IMR-90 (cell line): ENCODE measurements at regions not wholly inside any gene's neighbourhood (a gene's known extent, or its start where the extent isn't known, plus 50 kb on each side); places are given as distances from the start of the nearest gene placed in this dataset.

Source experiments
- ATAC-seq: fragments of 200-7000 bp; cut with Tn5 transposase; 2 replicates; pipeline ENCODE4 v1.9.1; 2020; ENCODE audit warnings: low read depth, mild to moderate bottlenecking, moderate library complexity
- BruUV-seq: library from RNA; stranded (reverse); fragments of 400-500 nt; replicated peaks from 2 replicates; lab custom pipeline; 2021; lab: Mats Ljungman, UMichigan
- CTCF ChIA-PET: fragments of 300-600 bp; formaldehyde crosslinking; extraction: SDS; loops from one replicate; lab custom pipeline; 2021; ENCODE audit warnings: antibody characterized with exemption; lab: Yijun Ruan, JAX
- POLR2A ChIA-PET: fragments of 300-600 bp; sonication (Branson Sonifier 250); formaldehyde crosslinking; loops from one replicate; lab custom pipeline; 2022; ENCODE audit warnings: antibody characterized with exemption; ENCODE audit not compliant: unreplicated experiment; lab: Charles Lee
- DNase-seq: peaks from one replicate; pipeline ENCODE4 v3.0.0; 2013
- H2AFZ ChIP-seq: replicated peaks from 2 replicates; pipeline ENCODE3; 2013; ENCODE audit warnings: low read length, mild to moderate bottlenecking; ENCODE audit not compliant: poor library complexity
- H2AK5ac ChIP-seq: 2 replicates; pipeline ENCODE4 v1.6.1; 2013; ENCODE audit warnings: low read depth, low read length, inconsistent platforms
- H2AK9ac ChIP-seq: replicated peaks from 2 replicates; pipeline ENCODE3; 2013; ENCODE audit warnings: mild to moderate bottlenecking, low read depth, low read length, moderate library complexity; ENCODE audit not compliant: poor library complexity
- H2BK120ac ChIP-seq: 2 replicates; pipeline ENCODE4 v1.6.1; 2013; ENCODE audit warnings: low read depth, low read length, inconsistent platforms
- H2BK15ac ChIP-seq: 3 replicates; pipeline ENCODE4 v1.6.1; 2013; ENCODE audit warnings: low read depth, low read length, inconsistent platforms
- H2BK20ac ChIP-seq: 2 replicates; pipeline ENCODE4 v1.6.1; 2013; ENCODE audit warnings: low read depth, mild to moderate bottlenecking, inconsistent platforms, low read length, moderate library complexity
- H2BK5ac ChIP-seq: 2 replicates; pipeline ENCODE4 v1.6.1; 2013; ENCODE audit warnings: mild to moderate bottlenecking, low read depth, low read length, inconsistent platforms; ENCODE audit not compliant: poor library complexity, severe bottlenecking
- H3K14ac ChIP-seq: replicated peaks from 2 replicates; pipeline ENCODE4 v1.6.1; 2013; ENCODE audit warnings: low read depth, low read length, inconsistent platforms
- H3K18ac ChIP-seq: 2 replicates; pipeline ENCODE4 v1.6.1; 2013; ENCODE audit warnings: low read depth, low read length, control low read depth
- H3K23ac ChIP-seq: 2 replicates; pipeline ENCODE4 v1.6.1; 2013; ENCODE audit warnings: low read depth, low read length, inconsistent platforms
- H3K27ac ChIP-seq: 2 replicates; pipeline ENCODE4 v1.5.1; 2013; ENCODE audit warnings: mild to moderate bottlenecking, control low read depth, low read length; ENCODE audit not compliant: insufficient read depth
- H3K27me3 ChIP-seq: 2 replicates; pipeline ENCODE4 v1.6.1; 2013; ENCODE audit warnings: low read length; ENCODE audit not compliant: control insufficient read depth, insufficient read depth
- H3K36me3 ChIP-seq: 2 replicates; pipeline ENCODE4 v1.6.1; 2013; ENCODE audit warnings: low read length, mixed read lengths; ENCODE audit not compliant: control insufficient read depth, insufficient read depth
- H3K4ac ChIP-seq: 2 replicates; pipeline ENCODE4 v1.6.1; 2013; ENCODE audit warnings: low read depth, low read length, inconsistent platforms
- H3K4me1 ChIP-seq: 2 replicates; pipeline ENCODE4 v1.6.1; 2013; ENCODE audit warnings: low read length, mixed read lengths; ENCODE audit not compliant: control insufficient read depth, insufficient read depth
- H3K4me2 ChIP-seq: 2 replicates; pipeline ENCODE4 v1.6.1; 2013; ENCODE audit warnings: low read depth, mild to moderate bottlenecking, control low read depth, low read length, moderate library complexity
- H3K4me3 ChIP-seq: 2 replicates; pipeline ENCODE4 v1.5.1; 2013; ENCODE audit warnings: low read depth, mild to moderate bottlenecking, control low read depth, low read length, moderate library complexity; ENCODE audit not compliant: insufficient read depth
- H3K56ac ChIP-seq: 2 replicates; pipeline ENCODE4 v1.6.1; 2013; ENCODE audit warnings: low read length, inconsistent platforms; ENCODE audit not compliant: insufficient read depth; ENCODE audit errors: extremely low read depth
- H3K79me1 ChIP-seq, 2 experiments: 2 replicates each; pipeline ENCODE4 v1.6.1; 2013; ENCODE audit warnings: low read length in 2 of 2, inconsistent platforms in 1 of 2, low read depth in 1 of 2
- H3K9ac ChIP-seq: 2 replicates; pipeline ENCODE4 v1.6.1; 2013; ENCODE audit warnings: low read depth, low read length, control low read depth
- H3K9me1 ChIP-seq: 2 replicates; pipeline ENCODE4 v1.6.1; 2013; ENCODE audit warnings: low read length, inconsistent platforms; ENCODE audit not compliant: insufficient read depth
- H3K9me3 ChIP-seq: 2 replicates; pipeline ENCODE4 v1.6.1; 2013; ENCODE audit warnings: low read length; ENCODE audit not compliant: control insufficient read depth, insufficient read depth
- H4K20me1 ChIP-seq: 2 replicates; pipeline ENCODE4 v1.6.1; 2013; ENCODE audit warnings: low read length, inconsistent platforms; ENCODE audit not compliant: insufficient read depth
- H4K5ac ChIP-seq: 2 replicates; pipeline ENCODE4 v1.6.1; 2013; ENCODE audit warnings: mild to moderate bottlenecking, low read depth, low read length, control low read depth
- H4K8ac ChIP-seq, 2 experiments: 2 replicates each; pipeline ENCODE4 v1.6.1; 2013; ENCODE audit warnings: low read depth in 2 of 2, low read length in 2 of 2, control low read depth in 1 of 2, inconsistent platforms in 1 of 2
- H4K91ac ChIP-seq: 2 replicates; pipeline ENCODE4 v1.6.1; 2013; ENCODE audit warnings: low read depth, low read length, inconsistent platforms; ENCODE audit not compliant: insufficient read depth
- CEBPB ChIP-seq: IDR thresholded peaks from 2 replicates; pipeline ENCODE4 v1.6.1; 2012; ENCODE audit warnings: low read depth, low read length, improper control_type of control experiment
- ELK1 ChIP-seq: fragments of 150-350 bp; IDR thresholded peaks from 2 replicates; pipeline ENCODE4 v1.6.1; 2016; ENCODE audit warnings: low read depth, mild to moderate bottlenecking, low read length, moderate library complexity, borderline replicate concordance
- FOS ChIP-seq: fragments of 150-350 bp; IDR thresholded peaks from 2 replicates; pipeline ENCODE4 v1.6.1; 2016; ENCODE audit warnings: low read depth, low read length
- MAFK ChIP-seq: IDR thresholded peaks from 2 replicates; pipeline ENCODE4 v1.6.1; 2012; ENCODE audit warnings: low read depth, low read length, improper control_type of control experiment
- MAZ ChIP-seq: IDR thresholded peaks from 2 replicates; pipeline ENCODE4 v1.6.1; 2012; ENCODE audit warnings: low read depth, mild to moderate bottlenecking, low read length, improper control_type of control experiment, moderate library complexity, borderline replicate concordance
- MXI1 ChIP-seq: IDR thresholded peaks from 2 replicates; pipeline ENCODE4 v1.6.1; 2012; ENCODE audit warnings: low read depth, mild to moderate bottlenecking, low read length, moderate library complexity, borderline replicate concordance
- NFE2L2 ChIP-seq: fragments of 150-350 bp; IDR thresholded peaks from 2 replicates; pipeline ENCODE4 v1.6.1; 2016; ENCODE audit warnings: low read depth, mild to moderate bottlenecking, low read length
- POLR2A ChIP-seq: IDR thresholded peaks from 2 replicates; pipeline ENCODE4 v1.6.1; 2012; ENCODE audit warnings: mild to moderate bottlenecking, low read depth, low read length
- RAD21 ChIP-seq: IDR thresholded peaks from 2 replicates; pipeline ENCODE4 v1.6.1; 2012; ENCODE audit warnings: low read length, improper control_type of control experiment
- RFX5 ChIP-seq: IDR thresholded peaks from 2 replicates; pipeline ENCODE4 v1.8.0; 2012; ENCODE audit warnings: low read depth, mild to moderate bottlenecking, low read length, moderate library complexity
- SMC3 ChIP-seq: fragments of 150-350 bp; IDR thresholded peaks from 2 replicates; pipeline ENCODE4 v1.6.1; 2016; ENCODE audit warnings: low read depth, mild to moderate bottlenecking, antibody characterized with exemption, low read length, moderate library complexity
- USF2 ChIP-seq: fragments of 150-350 bp; IDR thresholded peaks from 2 replicates; pipeline ENCODE4 v1.6.1; 2017; ENCODE audit warnings: mild to moderate bottlenecking, antibody characterized with exemption, low read length, low read depth
- WGBS, 2 experiments: methylation state at CpG; one replicate each; pipeline versions ENCODE4 v1.1.5 to v1.1.7; 2013; ENCODE audit warnings: missing lambda C conversion rate in 2 of 2; ENCODE audit not compliant: insufficient read length in 1 of 2; ENCODE audit errors: extremely low coverage in 2 of 2; 5-methylcytosine and 5-hydroxymethylcytosine counted together
- dilution Hi-C: fragments of 300-500 bp; cut with HindIII; formaldehyde crosslinking; loops from one replicate; pipeline ENCODE4 v1.14.3; 2018; ENCODE audit warnings: low sequenced_read_pairs; ENCODE audit not compliant: unreplicated experiment
- in situ Hi-C: fragments of 300-500 bp; cut with MboI; formaldehyde crosslinking; loops from 3 replicates; pipeline ENCODE4 v1.14.3; 2019; ENCODE audit warnings: low sequenced_read_pairs, inconsistent platforms, mixed read lengths
- intact Hi-C: fragments of 100-400 bp; cut with micrococcal nuclease; formaldehyde crosslinking; loops from 2 replicates; pipeline ENCODE4 v1.10.0; 2022

- Histone ChIP-seq H2AK5ac (no peak overlapping the region), H2BK20ac (no peak overlapping the region), H3K56ac (no peak overlapping the region), H3K27ac (no peak overlapping the region), H3K4ac (no peak overlapping the region), H4K5ac (no peak overlapping the region), H3K9me1 (no peaks in the 10 kb centered on the region), H4K20me1 (no peaks in the 10 kb centered on the region), H2AFZ (no peak overlapping the region), H3K23ac (no peak overlapping the region), H2AK9ac (no peak overlapping the region), H3K27me3 (no peaks in the 10 kb centered on the region), H2BK120ac (no peak overlapping the region), H4K8ac (no peak overlapping the region), H3K4me3 (no peak overlapping the region), H3K4me1 (no peaks in the 10 kb centered on the region), H3K18ac (no peak overlapping the region), H2BK15ac (no peak overlapping the region), H3K9ac (no peak overlapping the region), H4K91ac (no peak overlapping the region), H2BK5ac (no peak overlapping the region), H3K79me1 (no peaks in the 10 kb centered on the region), H3K4me2 (no peak overlapping the region), H3K36me3 (no peaks in the 10 kb centered on the region), H3K9me3 (peaks cover 10% of the 10 kb centered on the region; the same call in 1 of the 2 replicates), H3K14ac (no peak overlapping the region)
- ChIA-PET CTCF (no interaction called here), POLR2A (no interaction called here)
- intact Hi-C loops, result no loop called here
- in situ Hi-C loops, result no loop called here
- DNase-seq (no peak), ATAC-seq (no peak)
- BruUV-seq, result no TSS peak
- dilution Hi-C loops, result no loop called here
- no peak for TF ChIP-seq FOS
- no peak for TF ChIP-seq MAFK
- TF ChIP-seq RAD21, result no peak
- TF ChIP-seq POLR2A, result no peak
- no peak for TF ChIP-seq NFE2L2
- no peak for TF ChIP-seq MXI1
- no peak for TF ChIP-seq SMC3
- no peak for TF ChIP-seq CEBPB
- TF ChIP-seq USF2, result no peak
- no peak for TF ChIP-seq RFX5
- TF ChIP-seq ELK1, result no peak
- no peak for TF ChIP-seq MAZ
- WGBS, 2 experiments, result no CpG with 5 or more reads among the region's 3 CpGs
Observed at GRCh38 chr1:50265790-50266314, 157.1 kb downstream of the ELAVL4 start.
